ENCODE measurements at regions not wholly inside any gene's neighbourhood (a gene's known extent, or its start where the extent isn't known, plus 50 kb on each side); places are given as distances from the start of the nearest gene placed in this dataset.

GRCh38 chr3:18124501-18124900, 300.6 kb downstream of the SATB1 start:
- H3K27ac Mint-ChIP-seq = peak overlapping the region in 1 of 8 donors; percentile 86
- no peaks in the 10 kb centered on the region for H3K36me3 ChIP-seq (ENCODE audit: insufficient read depth, low read length)
- no peak overlapping the region for H3K4me3 ChIP-seq (ENCODE audit: low read length)
- POLR2A ChIA-PET = no interaction called here
- H3K9me3 Mint-ChIP-seq = no peaks in the 10 kb centered on the region
- no peaks in the 10 kb centered on the region for H3K4me1 ChIP-seq (ENCODE audit: insufficient read depth, low read length)
- H3K4me1 Mint-ChIP-seq = no peaks in the 10 kb centered on the region
- no peaks in the 10 kb centered on the region for H3K36me3 Mint-ChIP-seq
- peaks cover 1 to 10% of the 10 kb centered on the region in 2 donors for H3K27me3 Mint-ChIP-seq
- H3K4me3 Mint-ChIP-seq = no peak overlapping the region
- no peak for DNase-seq
- CTCF ChIA-PET = no interaction called here
- H3K27me3 ChIP-seq (ENCODE audit: insufficient read depth, low read length, poor library complexity, severe bottlenecking) = no peaks in the 10 kb centered on the region
- H3K9me3 ChIP-seq (ENCODE audit: low read length) = no peaks in the 10 kb centered on the region
- no peak overlapping the region for H3K27ac ChIP-seq (ENCODE audit: low read depth, low read length)

GRCh38 chr3:18122264-18122663, 302.9 kb downstream of the SATB1 start:
- CTCF ChIA-PET = no interaction called here
- Histone ChIP-seq H3K27me3 (ENCODE audit: insufficient read depth, low read length, poor library complexity, severe bottlenecking) (no peaks in the 10 kb centered on the region), H3K27ac (ENCODE audit: low read depth, low read length) (no peak overlapping the region), H3K4me1 (ENCODE audit: insufficient read depth, low read length) (no peaks in the 10 kb centered on the region), H3K4me3 (ENCODE audit: low read length) (no peak overlapping the region), H3K36me3 (ENCODE audit: insufficient read depth, low read length) (no peaks in the 10 kb centered on the region), H3K9me3 (ENCODE audit: low read length) (no peaks in the 10 kb centered on the region)
- Mint-ChIP-seq H3K27me3 (peaks cover 1 to 14% of the 10 kb centered on the region in 2 donors), H3K27ac (no peak overlapping the region), H3K36me3 (peaks cover 0 to 1% (median 0%) of the 10 kb centered on the region in 3 donors), H3K4me3 (no peak overlapping the region), H3K4me1 (no peaks in the 10 kb centered on the region), H3K9me3 (no peaks in the 10 kb centered on the region)
- DNase-seq = no peak
- POLR2A ChIA-PET = no interaction called here

- no peaks in the 10 kb centered on the region for H3K9me3 ChIP-seq (ENCODE audit: low read length)
- no peak overlapping the region for H3K27ac Mint-ChIP-seq
- ChIA-PET CTCF (no interaction called here), POLR2A (no interaction called here)
- no peak for DNase-seq
- no peaks in the 10 kb centered on the region for H3K27me3 ChIP-seq (ENCODE audit: insufficient read depth, low read length, poor library complexity, severe bottlenecking)
- H3K4me1 ChIP-seq (ENCODE audit: insufficient read depth, low read length) = no peaks in the 10 kb centered on the region
- H3K36me3 Mint-ChIP-seq = peaks cover 0 to 1% (median 0%) of the 10 kb centered on the region in 3 donors
- H3K27ac ChIP-seq (ENCODE audit: low read depth, low read length) = no peak overlapping the region
- H3K4me3 ChIP-seq (ENCODE audit: low read length) = no peak overlapping the region
- H3K9me3 Mint-ChIP-seq = no peaks in the 10 kb centered on the region
- no peaks in the 10 kb centered on the region for H3K4me1 Mint-ChIP-seq
- no peak overlapping the region for H3K4me3 Mint-ChIP-seq
- H3K36me3 ChIP-seq (ENCODE audit: insufficient read depth, low read length) = no peaks in the 10 kb centered on the region
- peaks cover 0 to 14% of the 10 kb centered on the region in 2 donors for H3K27me3 Mint-ChIP-seq
These were observed 304.1 kb downstream of the SATB1 start for GRCh38 chr3:18121020-18121419.

GRCh38 chr3:18119866-18120265, 305.3 kb downstream of the SATB1 start:
- no peaks in the 10 kb centered on the region for H3K9me3 Mint-ChIP-seq
- ChIA-PET POLR2A (no interaction called here), CTCF (no interaction called here)

GRCh38 chr3:18114894-18115293, 310.2 kb downstream of the SATB1 start:
- H3K27ac Mint-ChIP-seq = no peak overlapping the region
- DNase-seq = no peak
- no peaks in the 10 kb centered on the region for H3K36me3 ChIP-seq (ENCODE audit: insufficient read depth, low read length)
- H3K4me1 Mint-ChIP-seq = peaks cover 9 to 14% (median 9%) of the 10 kb centered on the region in 3 donors
- no peak overlapping the region for H3K4me3 Mint-ChIP-seq
- no peaks in the 10 kb centered on the region for H3K9me3 ChIP-seq (ENCODE audit: low read length)
- H3K9me3 Mint-ChIP-seq = peaks cover 0 to 4% (median 0%) of the 10 kb centered on the region in 5 donors
- no peaks in the 10 kb centered on the region for H3K4me1 ChIP-seq (ENCODE audit: insufficient read depth, low read length)
- H3K27me3 ChIP-seq (ENCODE audit: insufficient read depth, low read length, poor library complexity, severe bottlenecking) = no peaks in the 10 kb centered on the region
- CTCF ChIA-PET = no interaction called here
- H3K27me3 Mint-ChIP-seq = peaks cover 0 to 6% of the 10 kb centered on the region in 2 donors
- POLR2A ChIA-PET = no interaction called here
- no peak overlapping the region for H3K4me3 ChIP-seq (ENCODE audit: low read length)
- no peak overlapping the region for H3K27ac ChIP-seq (ENCODE audit: low read depth, low read length)
- H3K36me3 Mint-ChIP-seq = peaks cover 0 to 1% (median 0%) of the 10 kb centered on the region in 3 donors

More at GRCh38 chr3:18119866-18120265, 305.3 kb downstream of the SATB1 start:
- no peaks in the 10 kb centered on the region for H3K36me3 ChIP-seq (ENCODE audit: insufficient read depth, low read length)
- H3K27ac ChIP-seq (ENCODE audit: low read depth, low read length) = no peak overlapping the region
- no peaks in the 10 kb centered on the region for H3K4me1 Mint-ChIP-seq
- H3K9me3 ChIP-seq (ENCODE audit: low read length) = no peaks in the 10 kb centered on the region
- no peak overlapping the region for H3K27ac Mint-ChIP-seq
- H3K27me3 Mint-ChIP-seq = peaks cover 0 to 14% of the 10 kb centered on the region in 2 donors
- peaks cover 0 to 1% (median 0%) of the 10 kb centered on the region in 3 donors for H3K36me3 Mint-ChIP-seq
- H3K27me3 ChIP-seq (ENCODE audit: insufficient read depth, low read length, poor library complexity, severe bottlenecking) = no peaks in the 10 kb centered on the region
- no peaks in the 10 kb centered on the region for H3K4me1 ChIP-seq (ENCODE audit: insufficient read depth, low read length)
- DNase-seq = no peak
- no peak overlapping the region for H3K4me3 Mint-ChIP-seq
- no peak overlapping the region for H3K4me3 ChIP-seq (ENCODE audit: low read length)

GRCh38 chr3:18113417-18113816, 311.7 kb downstream of the SATB1 start:
- H3K36me3 Mint-ChIP-seq = no peaks in the 10 kb centered on the region
- H3K27ac ChIP-seq (ENCODE audit: low read depth, low read length) = no peak overlapping the region
- no peaks in the 10 kb centered on the region for H3K9me3 ChIP-seq (ENCODE audit: low read length)
- H3K36me3 ChIP-seq (ENCODE audit: insufficient read depth, low read length) = no peaks in the 10 kb centered on the region
- peaks cover 0 to 4% (median 0%) of the 10 kb centered on the region in 5 donors for H3K9me3 Mint-ChIP-seq
- H3K27me3 Mint-ChIP-seq = no peaks in the 10 kb centered on the region
- no peak for DNase-seq
- no peaks in the 10 kb centered on the region for H3K4me1 ChIP-seq (ENCODE audit: insufficient read depth, low read length)
- peaks cover 9 to 14% (median 9%) of the 10 kb centered on the region in 3 donors for H3K4me1 Mint-ChIP-seq
- H3K4me3 Mint-ChIP-seq = no peak overlapping the region
- ChIA-PET POLR2A (no interaction called here), CTCF (no interaction called here)
- no peak overlapping the region for H3K4me3 ChIP-seq (ENCODE audit: low read length)
- no peaks in the 10 kb centered on the region for H3K27me3 ChIP-seq (ENCODE audit: insufficient read depth, low read length, poor library complexity, severe bottlenecking)
- peak overlapping the region in 1 of 8 donors; percentile 15 for H3K27ac Mint-ChIP-seq

GRCh38 chr3:18112674-18113375, 312.3 kb downstream of the SATB1 start:
- H3K9me3 Mint-ChIP-seq = peaks cover 0 to 4% (median 0%) of the 10 kb centered on the region in 5 donors

GRCh38 chr3:18111796-18112232, 313.3 kb downstream of the SATB1 start:
- Mint-ChIP-seq H3K36me3 (no peaks in the 10 kb centered on the region), H3K4me3 (peak overlapping the region in 6 of 7 donors; percentile 46 to 76 (median 64)), H3K27ac (peak overlapping the region in 4 of 8 donors; percentile 32 to 82 (median 56)), H3K27me3 (no peaks in the 10 kb centered on the region), H3K4me1 (peaks cover 9 to 14% (median 9%) of the 10 kb centered on the region in 3 donors), H3K9me3 (peaks cover 0 to 4% (median 0%) of the 10 kb centered on the region in 5 donors)
- Histone ChIP-seq H3K27me3 (ENCODE audit: insufficient read depth, low read length, poor library complexity, severe bottlenecking) (no peaks in the 10 kb centered on the region), H3K27ac (ENCODE audit: low read depth, low read length) (no peak overlapping the region), H3K4me3 (ENCODE audit: low read length) (no peak overlapping the region), H3K36me3 (ENCODE audit: insufficient read depth, low read length) (no peaks in the 10 kb centered on the region), H3K4me1 (ENCODE audit: insufficient read depth, low read length) (no peaks in the 10 kb centered on the region), H3K9me3 (ENCODE audit: low read length) (no peaks in the 10 kb centered on the region)
- ChIA-PET CTCF (no interaction called here), POLR2A (no interaction called here)
- no peak for DNase-seq

More at GRCh38 chr3:18112674-18113375, 312.3 kb downstream of the SATB1 start:
- Histone ChIP-seq H3K9me3 (ENCODE audit: low read length) (no peaks in the 10 kb centered on the region), H3K4me1 (ENCODE audit: insufficient read depth, low read length) (no peaks in the 10 kb centered on the region), H3K27ac (ENCODE audit: low read depth, low read length) (no peak overlapping the region), H3K4me3 (ENCODE audit: low read length) (no peak overlapping the region), H3K27me3 (ENCODE audit: insufficient read depth, low read length, poor library complexity, severe bottlenecking) (no peaks in the 10 kb centered on the region), H3K36me3 (ENCODE audit: insufficient read depth, low read length) (no peaks in the 10 kb centered on the region)
- Mint-ChIP-seq H3K27ac (no peak overlapping the region), H3K27me3 (no peaks in the 10 kb centered on the region), H3K36me3 (no peaks in the 10 kb centered on the region), H3K4me1 (peaks cover 9 to 14% (median 9%) of the 10 kb centered on the region in 3 donors), H3K4me3 (no peak overlapping the region)
- CTCF ChIA-PET = no interaction called here
- POLR2A ChIA-PET = no interaction called here
- DNase-seq = no peak
